Glutamatergic neuron (in vitro differentiated cells): ENCODE measurements at regions not wholly inside any gene's neighbourhood (a gene's known extent, or its start where the extent isn't known, plus 50 kb on each side); places are given as distances from the start of the nearest gene placed in this dataset.

Experiments
- DNase-seq: peaks from one replicate; pipeline ENCODE4 v3.0.0; 2022
- H3K27ac Mint-ChIP-seq: one replicate; pipeline ENCODE4 v1.8.0; 2020; ENCODE audit warnings: mild to moderate bottlenecking, mixed read lengths, inconsistent platforms; ENCODE audit not compliant: unreplicated experiment
- H3K27me3 Mint-ChIP-seq: one replicate; pipeline ENCODE4 v1.8.0; 2020; ENCODE audit warnings: mild to moderate bottlenecking, moderate library complexity, mixed read lengths, inconsistent platforms; ENCODE audit not compliant: unreplicated experiment
- H3K36me3 Mint-ChIP-seq: one replicate; pipeline ENCODE4 v1.8.0; 2020; ENCODE audit warnings: mild to moderate bottlenecking, mixed read lengths, inconsistent platforms; ENCODE audit not compliant: unreplicated experiment
- H3K4me1 Mint-ChIP-seq: one replicate; pipeline ENCODE4 v1.8.0; 2020; ENCODE audit warnings: mild to moderate bottlenecking, low read depth, mixed read lengths, inconsistent platforms; ENCODE audit not compliant: unreplicated experiment
- H3K4me3 Mint-ChIP-seq: one replicate; pipeline ENCODE4 v1.8.0; 2020; ENCODE audit warnings: mild to moderate bottlenecking, mixed read lengths, inconsistent platforms; ENCODE audit not compliant: unreplicated experiment
- H3K9me3 Mint-ChIP-seq: one replicate; pipeline ENCODE4 v1.8.0; 2020; ENCODE audit warnings: mild to moderate bottlenecking, moderate library complexity, mixed read lengths, inconsistent platforms; ENCODE audit not compliant: unreplicated experiment
- TF ChIP-seq, protein P1 (sequence below): fragments of 200-600 bp; sonication (generic); IDR thresholded peaks from one replicate; pipeline ENCODE4 v1.5.0; 2021; ENCODE audit not compliant: partially characterized antibody, unreplicated experiment

DNA sequence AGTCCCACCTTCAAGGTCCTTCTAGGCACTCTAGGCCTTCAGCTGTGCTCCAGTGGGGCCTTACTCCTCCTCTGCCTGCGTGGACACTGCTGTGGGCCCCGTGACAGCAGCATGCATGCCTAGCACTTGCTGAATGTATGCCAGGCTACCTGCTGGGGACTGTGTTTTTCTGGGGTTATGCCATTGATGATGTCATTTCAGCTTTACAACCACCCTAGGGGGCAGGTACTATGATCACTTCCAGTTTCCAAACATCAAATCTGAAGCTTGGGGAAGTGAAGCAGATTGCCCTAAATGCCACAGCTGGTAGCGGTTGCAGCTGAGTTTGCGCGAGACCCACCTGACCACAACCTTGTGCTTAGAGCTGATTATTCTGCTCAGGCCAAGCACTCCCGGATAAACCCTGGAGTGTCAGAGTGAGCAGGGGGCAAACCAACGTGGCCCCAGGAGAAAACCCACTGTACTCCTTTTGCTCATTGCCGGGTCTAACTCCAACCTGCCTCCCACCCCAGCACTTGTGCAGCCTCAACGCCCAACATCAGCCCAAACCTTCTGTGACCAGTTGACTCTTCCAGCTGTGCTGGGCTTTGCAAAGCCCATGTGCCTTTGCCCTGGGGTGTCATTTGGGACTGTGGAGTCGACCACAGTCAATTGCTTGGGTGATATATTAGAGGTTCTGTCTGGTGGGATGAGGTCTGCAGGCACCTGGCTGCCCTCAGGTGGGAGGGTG lies 168.4 kb downstream of the ENGASE start:
- peaks cover 31% of the 10 kb centered on the region for H3K9me3 Mint-ChIP-seq
- peak overlapping the region; percentile 6 for H3K27ac Mint-ChIP-seq
- H3K27me3 Mint-ChIP-seq = peaks cover 36% of the 10 kb centered on the region
- TF ChIP-seq, protein P1, sequence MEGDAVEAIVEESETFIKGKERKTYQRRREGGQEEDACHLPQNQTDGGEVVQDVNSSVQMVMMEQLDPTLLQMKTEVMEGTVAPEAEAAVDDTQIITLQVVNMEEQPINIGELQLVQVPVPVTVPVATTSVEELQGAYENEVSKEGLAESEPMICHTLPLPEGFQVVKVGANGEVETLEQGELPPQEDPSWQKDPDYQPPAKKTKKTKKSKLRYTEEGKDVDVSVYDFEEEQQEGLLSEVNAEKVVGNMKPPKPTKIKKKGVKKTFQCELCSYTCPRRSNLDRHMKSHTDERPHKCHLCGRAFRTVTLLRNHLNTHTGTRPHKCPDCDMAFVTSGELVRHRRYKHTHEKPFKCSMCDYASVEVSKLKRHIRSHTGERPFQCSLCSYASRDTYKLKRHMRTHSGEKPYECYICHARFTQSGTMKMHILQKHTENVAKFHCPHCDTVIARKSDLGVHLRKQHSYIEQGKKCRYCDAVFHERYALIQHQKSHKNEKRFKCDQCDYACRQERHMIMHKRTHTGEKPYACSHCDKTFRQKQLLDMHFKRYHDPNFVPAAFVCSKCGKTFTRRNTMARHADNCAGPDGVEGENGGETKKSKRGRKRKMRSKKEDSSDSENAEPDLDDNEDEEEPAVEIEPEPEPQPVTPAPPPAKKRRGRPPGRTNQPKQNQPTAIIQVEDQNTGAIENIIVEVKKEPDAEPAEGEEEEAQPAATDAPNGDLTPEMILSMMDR = no peak
- H3K4me1 Mint-ChIP-seq = peaks cover 17% of the 10 kb centered on the region
- DNase-seq = no peak
- H3K4me3 Mint-ChIP-seq = no peak overlapping the region
- no peaks in the 10 kb centered on the region for H3K36me3 Mint-ChIP-seq

DNA sequence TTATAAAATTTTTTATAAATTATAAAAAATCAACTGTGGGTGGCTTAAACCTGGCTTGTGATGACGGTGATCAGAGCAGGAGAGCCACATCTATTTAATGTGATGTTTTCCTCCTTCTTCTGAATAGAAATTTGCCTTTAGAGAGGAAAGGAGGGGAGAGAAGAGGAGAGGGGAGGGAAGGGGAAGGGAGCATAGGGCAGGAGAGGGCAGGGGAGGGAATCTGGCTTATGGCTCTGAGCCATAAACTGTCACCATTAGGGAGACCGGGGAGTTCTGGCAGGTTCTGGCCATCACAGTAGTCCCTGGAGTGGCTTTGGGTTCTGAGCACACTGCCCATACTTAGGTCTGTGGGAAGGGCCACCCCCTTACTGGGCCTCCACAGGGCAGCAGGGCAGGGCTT lies 167.8 kb downstream of the ENGASE start:
- H3K4me1 Mint-ChIP-seq = peaks cover 17% of the 10 kb centered on the region
- no peak for DNase-seq
- H3K4me3 Mint-ChIP-seq = no peak overlapping the region
- no peak overlapping the region for H3K27ac Mint-ChIP-seq
- peaks cover 31% of the 10 kb centered on the region for H3K9me3 Mint-ChIP-seq
- peaks cover 36% of the 10 kb centered on the region for H3K27me3 Mint-ChIP-seq
- no peaks in the 10 kb centered on the region for H3K36me3 Mint-ChIP-seq
- TF ChIP-seq, protein P1 = no peak

DNA sequence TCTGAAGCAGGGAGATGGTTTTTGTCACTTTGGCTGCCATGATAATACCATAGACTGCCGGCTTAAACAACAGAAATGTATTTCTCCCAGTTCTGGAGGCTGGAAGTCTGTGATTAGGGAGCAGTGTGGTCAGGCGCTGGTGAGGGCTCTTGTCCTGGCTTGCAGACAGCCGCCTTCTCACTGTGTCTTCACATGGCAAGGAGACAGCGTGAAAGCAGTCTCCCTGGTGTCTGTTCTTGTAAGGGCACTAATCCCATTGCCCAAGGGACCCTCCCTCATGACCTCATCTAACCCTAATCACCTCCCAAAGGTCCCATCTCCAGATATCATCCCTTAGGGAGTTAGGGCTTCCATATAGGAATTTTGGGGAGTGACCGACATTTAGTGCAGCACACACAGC lies 167.0 kb downstream of the ENGASE start:
- DNase-seq = no peak
- H3K27ac Mint-ChIP-seq = no peak overlapping the region
- H3K9me3 Mint-ChIP-seq = peaks cover 28% of the 10 kb centered on the region
- no peak overlapping the region for H3K4me3 Mint-ChIP-seq
- H3K4me1 Mint-ChIP-seq = peaks cover 12% of the 10 kb centered on the region
- no peaks in the 10 kb centered on the region for H3K36me3 Mint-ChIP-seq
- H3K27me3 Mint-ChIP-seq = peaks cover 34% of the 10 kb centered on the region
- TF ChIP-seq, protein P1 = no peak

DNA sequence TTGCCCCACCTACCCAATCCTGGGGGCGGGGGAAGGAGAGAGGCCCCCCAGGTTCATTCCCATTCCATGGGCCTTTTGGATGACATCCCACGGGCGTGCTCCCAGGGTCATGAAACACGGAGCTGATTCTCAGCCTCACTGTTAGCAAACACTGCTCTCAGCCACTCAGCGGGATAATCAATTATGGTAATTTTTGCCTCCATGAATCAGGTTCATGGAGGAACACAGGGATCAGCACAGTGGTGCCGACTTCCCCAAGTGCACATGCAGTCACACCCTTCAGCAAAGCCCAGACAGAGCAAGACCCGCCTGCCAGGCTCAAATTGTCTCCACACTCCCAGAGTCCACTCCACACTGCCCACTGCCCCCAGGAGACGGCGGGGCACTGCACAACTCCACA lies 164.6 kb downstream of the ENGASE start:
- no peaks in the 10 kb centered on the region for H3K36me3 Mint-ChIP-seq
- TF ChIP-seq, protein P1 = no peak
- peak overlapping the region; percentile 48 for H3K27ac Mint-ChIP-seq

DNA sequence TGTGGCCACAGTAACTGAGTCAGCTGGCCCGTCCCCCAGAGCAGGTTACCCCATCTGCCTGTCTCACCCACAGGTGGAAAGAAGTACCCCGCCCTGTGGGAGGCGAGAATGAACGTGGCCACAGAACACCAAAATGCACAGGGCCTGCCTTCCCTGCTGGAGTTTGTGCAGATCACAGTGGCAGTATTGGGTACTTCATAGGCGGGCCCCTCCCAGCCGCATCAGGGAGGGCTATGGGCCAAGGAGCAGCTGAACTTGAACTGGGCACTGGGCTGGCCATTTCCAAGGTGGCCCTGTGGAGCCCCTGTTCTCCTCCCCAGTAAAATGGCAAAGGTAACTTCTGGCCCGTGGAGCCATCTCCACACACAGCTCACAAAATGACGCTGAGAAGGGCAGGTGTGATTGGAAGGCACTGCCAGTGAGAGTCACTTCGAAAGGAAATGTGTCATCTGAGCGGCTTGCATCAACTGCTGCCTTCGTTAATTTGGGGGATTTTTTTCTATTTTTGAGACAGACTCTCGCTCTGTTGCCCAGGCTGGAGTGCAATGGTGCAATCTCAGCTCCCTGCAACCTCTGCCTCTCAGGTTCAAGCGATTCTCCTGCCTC lies 162.9 kb downstream of the ENGASE start:
- Mint-ChIP-seq H3K27me3 (peaks cover 13% of the 10 kb centered on the region), H3K4me1 (peaks cover 4% of the 10 kb centered on the region), H3K27ac (no peak overlapping the region), H3K36me3 (no peaks in the 10 kb centered on the region), H3K9me3 (peaks cover 18% of the 10 kb centered on the region), H3K4me3 (no peak overlapping the region)
- TF ChIP-seq, protein P1 = no peak
- DNase-seq = no peak

More for the DNA sequence above, 164.6 kb downstream of the ENGASE start:
- H3K9me3 Mint-ChIP-seq = peaks cover 22% of the 10 kb centered on the region
- H3K4me3 Mint-ChIP-seq = no peak overlapping the region
- H3K27me3 Mint-ChIP-seq = peaks cover 20% of the 10 kb centered on the region
- H3K4me1 Mint-ChIP-seq = peaks cover 4% of the 10 kb centered on the region
- no peak for DNase-seq
